ENCODE measurements at regions not wholly inside any gene's neighbourhood (a gene's known extent, or its start where the extent isn't known, plus 50 kb on each side); places are given as distances from the start of the nearest gene placed in this dataset.

GRCh38 chr1:82731216-82731615 lies 930.5 kb downstream of the ADGRL2 start:
- DNase-seq (ENCODE audit: insufficient read length) (no peak), FAIRE-seq (no peak)
- TF ChIP-seq TAF1 (IDR thresholded peaks at IDR 0.05; ENCODE audit: borderline replicate concordance, low read depth, low read length) (no peak), POLR2AphosphoS5 (IDR thresholded peaks at IDR 0.05; ENCODE audit: low read depth, low read length) (no peak), POLR2A (IDR thresholded peaks at IDR 0.05; ENCODE audit: low read depth, low read length) (no peak)

GRCh38 chr1:82728206-82728605 lies 927.5 kb downstream of the ADGRL2 start:
- DNase-seq (ENCODE audit: insufficient read length) = no peak
- FAIRE-seq = no peak
- TF ChIP-seq POLR2AphosphoS5 (IDR thresholded peaks at IDR 0.05; ENCODE audit: low read depth, low read length) (no peak), TAF1 (IDR thresholded peaks at IDR 0.05; ENCODE audit: borderline replicate concordance, low read depth, low read length) (no peak), POLR2A (IDR thresholded peaks at IDR 0.05; ENCODE audit: low read depth, low read length) (no peak)

- DNase-seq (ENCODE audit: insufficient read length) = no peak
- FAIRE-seq = no peak
- TF ChIP-seq POLR2AphosphoS5 (IDR thresholded peaks at IDR 0.05; ENCODE audit: low read depth, low read length) (no peak), POLR2A (IDR thresholded peaks at IDR 0.05; ENCODE audit: low read depth, low read length) (no peak), TAF1 (IDR thresholded peaks at IDR 0.05; ENCODE audit: borderline replicate concordance, low read depth, low read length) (no peak)
Measured at GRCh38 chr1:82724246-82724645, 923.5 kb downstream of the ADGRL2 start.

GRCh38 chr1:82722608-82723007 lies 921.9 kb downstream of the ADGRL2 start:
- FAIRE-seq (no peak), DNase-seq (ENCODE audit: insufficient read length) (no peak)
- TF ChIP-seq TAF1 (IDR thresholded peaks at IDR 0.05; ENCODE audit: borderline replicate concordance, low read depth, low read length) = no peak
- no peak for TF ChIP-seq POLR2AphosphoS5 (IDR thresholded peaks at IDR 0.05; ENCODE audit: low read depth, low read length)
- no peak for TF ChIP-seq POLR2A (IDR thresholded peaks at IDR 0.05; ENCODE audit: low read depth, low read length)

GRCh38 chr1:82721702-82722101 lies 921.0 kb downstream of the ADGRL2 start:
- FAIRE-seq (no peak), DNase-seq (ENCODE audit: insufficient read length) (no peak)
- TF ChIP-seq TAF1 (IDR thresholded peaks at IDR 0.05; ENCODE audit: borderline replicate concordance, low read depth, low read length) = no peak
- no peak for TF ChIP-seq POLR2AphosphoS5 (IDR thresholded peaks at IDR 0.05; ENCODE audit: low read depth, low read length)
- TF ChIP-seq POLR2A (IDR thresholded peaks at IDR 0.05; ENCODE audit: low read depth, low read length) = no peak

GRCh38 chr1:82718719-82719419 lies 918.1 kb downstream of the ADGRL2 start:
- TF ChIP-seq POLR2A (IDR thresholded peaks at IDR 0.05; ENCODE audit: low read depth, low read length) (no peak), TAF1 (IDR thresholded peaks at IDR 0.05; ENCODE audit: borderline replicate concordance, low read depth, low read length) (no peak), POLR2AphosphoS5 (IDR thresholded peaks at IDR 0.05; ENCODE audit: low read depth, low read length) (no peak)
- FAIRE-seq (no peak), DNase-seq (ENCODE audit: insufficient read length) (no peak)

GRCh38 chr1:82710091-82710490 lies 909.4 kb downstream of the ADGRL2 start:
- no peak for FAIRE-seq
- TF ChIP-seq POLR2A (IDR thresholded peaks at IDR 0.05; ENCODE audit: low read depth, low read length) = no peak
- no peak for TF ChIP-seq TAF1 (IDR thresholded peaks at IDR 0.05; ENCODE audit: borderline replicate concordance, low read depth, low read length)
- TF ChIP-seq POLR2AphosphoS5 (IDR thresholded peaks at IDR 0.05; ENCODE audit: low read depth, low read length) = no peak
- no peak for DNase-seq (ENCODE audit: insufficient read length)

- no peak for DNase-seq (ENCODE audit: insufficient read length)
Measured at GRCh38 chr1:82707681-82708080, 906.9 kb downstream of the ADGRL2 start.

GRCh38 chr1:82706741-82707140 lies 906.0 kb downstream of the ADGRL2 start:
- DNase-seq (ENCODE audit: insufficient read length) = no peak
- TF ChIP-seq POLR2AphosphoS5 (IDR thresholded peaks at IDR 0.05; ENCODE audit: low read depth, low read length) = no peak
- TF ChIP-seq POLR2A (IDR thresholded peaks at IDR 0.05; ENCODE audit: low read depth, low read length) = no peak
- no peak for TF ChIP-seq TAF1 (IDR thresholded peaks at IDR 0.05; ENCODE audit: borderline replicate concordance, low read depth, low read length)
- FAIRE-seq = no peak

More at GRCh38 chr1:82707681-82708080, 906.9 kb downstream of the ADGRL2 start:
- no peak for FAIRE-seq
- TF ChIP-seq TAF1 (IDR thresholded peaks at IDR 0.05; ENCODE audit: borderline replicate concordance, low read depth, low read length) = no peak
- TF ChIP-seq POLR2AphosphoS5 (IDR thresholded peaks at IDR 0.05; ENCODE audit: low read depth, low read length) = no peak

GRCh38 chr1:82704966-82705365 lies 904.2 kb downstream of the ADGRL2 start:
- DNase-seq (ENCODE audit: insufficient read length) (no peak), FAIRE-seq (no peak)

GRCh38 chr1:82704393-82704792 lies 903.7 kb downstream of the ADGRL2 start:
- no peak for TF ChIP-seq TAF1 (IDR thresholded peaks at IDR 0.05; ENCODE audit: borderline replicate concordance, low read depth, low read length)
- TF ChIP-seq POLR2AphosphoS5 (IDR thresholded peaks at IDR 0.05; ENCODE audit: low read depth, low read length) = no peak
- TF ChIP-seq POLR2A (IDR thresholded peaks at IDR 0.05; ENCODE audit: low read depth, low read length) = no peak
- DNase-seq (ENCODE audit: insufficient read length) (no peak), FAIRE-seq (no peak)

More at GRCh38 chr1:82704966-82705365, 904.2 kb downstream of the ADGRL2 start:
- TF ChIP-seq POLR2AphosphoS5 (IDR thresholded peaks at IDR 0.05; ENCODE audit: low read depth, low read length) = no peak

GRCh38 chr1:82703951-82704350 lies 903.2 kb downstream of the ADGRL2 start:
- FAIRE-seq (no peak), DNase-seq (ENCODE audit: insufficient read length) (no peak)
- TF ChIP-seq POLR2A (IDR thresholded peaks at IDR 0.05; ENCODE audit: low read depth, low read length) = no peak
- TF ChIP-seq TAF1 (IDR thresholded peaks at IDR 0.05; ENCODE audit: borderline replicate concordance, low read depth, low read length) = no peak
